IMR-90 (cell line): ENCODE measurements at regions not wholly inside any gene's neighbourhood (a gene's known extent, or its start where the extent isn't known, plus 50 kb on each side); places are given as distances from the start of the nearest gene placed in this dataset.

Source experiments
- ATAC-seq: fragments of 200-7000 bp; cut with Tn5 transposase; 2 replicates; pipeline ENCODE4 v1.9.1; 2020; ENCODE audit warnings: low read depth, mild to moderate bottlenecking, moderate library complexity
- BruUV-seq: library from RNA; stranded (reverse); fragments of 400-500 nt; replicated peaks from 2 replicates; lab custom pipeline; 2021; lab: Mats Ljungman, UMichigan
- CTCF ChIA-PET: fragments of 300-600 bp; formaldehyde crosslinking; extraction: SDS; loops from one replicate; lab custom pipeline; 2021; ENCODE audit warnings: antibody characterized with exemption; lab: Yijun Ruan, JAX
- POLR2A ChIA-PET: fragments of 300-600 bp; sonication (Branson Sonifier 250); formaldehyde crosslinking; loops from one replicate; lab custom pipeline; 2022; ENCODE audit warnings: antibody characterized with exemption; ENCODE audit not compliant: unreplicated experiment; lab: Charles Lee
- DNase-seq: peaks from one replicate; pipeline ENCODE4 v3.0.0; 2013
- H2AFZ ChIP-seq: replicated peaks from 2 replicates; pipeline ENCODE3; 2013; ENCODE audit warnings: low read length, mild to moderate bottlenecking; ENCODE audit not compliant: poor library complexity
- H2AK5ac ChIP-seq: 2 replicates; pipeline ENCODE4 v1.6.1; 2013; ENCODE audit warnings: low read depth, low read length, inconsistent platforms
- H2AK9ac ChIP-seq: replicated peaks from 2 replicates; pipeline ENCODE3; 2013; ENCODE audit warnings: mild to moderate bottlenecking, low read depth, low read length, moderate library complexity; ENCODE audit not compliant: poor library complexity
- H2BK120ac ChIP-seq: 2 replicates; pipeline ENCODE4 v1.6.1; 2013; ENCODE audit warnings: low read depth, low read length, inconsistent platforms
- H2BK15ac ChIP-seq: 3 replicates; pipeline ENCODE4 v1.6.1; 2013; ENCODE audit warnings: low read depth, low read length, inconsistent platforms
- H2BK20ac ChIP-seq: 2 replicates; pipeline ENCODE4 v1.6.1; 2013; ENCODE audit warnings: low read depth, mild to moderate bottlenecking, inconsistent platforms, low read length, moderate library complexity
- H2BK5ac ChIP-seq: 2 replicates; pipeline ENCODE4 v1.6.1; 2013; ENCODE audit warnings: mild to moderate bottlenecking, low read depth, low read length, inconsistent platforms; ENCODE audit not compliant: poor library complexity, severe bottlenecking
- H3K14ac ChIP-seq: replicated peaks from 2 replicates; pipeline ENCODE4 v1.6.1; 2013; ENCODE audit warnings: low read depth, low read length, inconsistent platforms
- H3K18ac ChIP-seq: 2 replicates; pipeline ENCODE4 v1.6.1; 2013; ENCODE audit warnings: low read depth, low read length, control low read depth
- H3K23ac ChIP-seq: 2 replicates; pipeline ENCODE4 v1.6.1; 2013; ENCODE audit warnings: low read depth, low read length, inconsistent platforms
- H3K27ac ChIP-seq: 2 replicates; pipeline ENCODE4 v1.5.1; 2013; ENCODE audit warnings: mild to moderate bottlenecking, control low read depth, low read length; ENCODE audit not compliant: insufficient read depth
- H3K27me3 ChIP-seq: 2 replicates; pipeline ENCODE4 v1.6.1; 2013; ENCODE audit warnings: low read length; ENCODE audit not compliant: control insufficient read depth, insufficient read depth
- H3K36me3 ChIP-seq: 2 replicates; pipeline ENCODE4 v1.6.1; 2013; ENCODE audit warnings: low read length, mixed read lengths; ENCODE audit not compliant: control insufficient read depth, insufficient read depth
- H3K4ac ChIP-seq: 2 replicates; pipeline ENCODE4 v1.6.1; 2013; ENCODE audit warnings: low read depth, low read length, inconsistent platforms
- H3K4me1 ChIP-seq: 2 replicates; pipeline ENCODE4 v1.6.1; 2013; ENCODE audit warnings: low read length, mixed read lengths; ENCODE audit not compliant: control insufficient read depth, insufficient read depth
- H3K4me2 ChIP-seq: 2 replicates; pipeline ENCODE4 v1.6.1; 2013; ENCODE audit warnings: low read depth, mild to moderate bottlenecking, control low read depth, low read length, moderate library complexity
- H3K4me3 ChIP-seq: 2 replicates; pipeline ENCODE4 v1.5.1; 2013; ENCODE audit warnings: low read depth, mild to moderate bottlenecking, control low read depth, low read length, moderate library complexity; ENCODE audit not compliant: insufficient read depth
- H3K56ac ChIP-seq: 2 replicates; pipeline ENCODE4 v1.6.1; 2013; ENCODE audit warnings: low read length, inconsistent platforms; ENCODE audit not compliant: insufficient read depth; ENCODE audit errors: extremely low read depth
- H3K79me1 ChIP-seq, 2 experiments: 2 replicates each; pipeline ENCODE4 v1.6.1; 2013; ENCODE audit warnings: low read length in 2 of 2, inconsistent platforms in 1 of 2, low read depth in 1 of 2
- H3K9ac ChIP-seq: 2 replicates; pipeline ENCODE4 v1.6.1; 2013; ENCODE audit warnings: low read depth, low read length, control low read depth
- H3K9me1 ChIP-seq: 2 replicates; pipeline ENCODE4 v1.6.1; 2013; ENCODE audit warnings: low read length, inconsistent platforms; ENCODE audit not compliant: insufficient read depth
- H3K9me3 ChIP-seq: 2 replicates; pipeline ENCODE4 v1.6.1; 2013; ENCODE audit warnings: low read length; ENCODE audit not compliant: control insufficient read depth, insufficient read depth
- H4K20me1 ChIP-seq: 2 replicates; pipeline ENCODE4 v1.6.1; 2013; ENCODE audit warnings: low read length, inconsistent platforms; ENCODE audit not compliant: insufficient read depth
- H4K5ac ChIP-seq: 2 replicates; pipeline ENCODE4 v1.6.1; 2013; ENCODE audit warnings: mild to moderate bottlenecking, low read depth, low read length, control low read depth
- H4K8ac ChIP-seq, 2 experiments: 2 replicates each; pipeline ENCODE4 v1.6.1; 2013; ENCODE audit warnings: low read depth in 2 of 2, low read length in 2 of 2, control low read depth in 1 of 2, inconsistent platforms in 1 of 2
- H4K91ac ChIP-seq: 2 replicates; pipeline ENCODE4 v1.6.1; 2013; ENCODE audit warnings: low read depth, low read length, inconsistent platforms; ENCODE audit not compliant: insufficient read depth
- BHLHE40 ChIP-seq: fragments of 150-350 bp; IDR thresholded peaks from 2 replicates; pipeline ENCODE4 v1.6.1; 2016; ENCODE audit warnings: mild to moderate bottlenecking, low read depth, low read length
- CTCF ChIP-seq: conservative IDR thresholded peaks from 2 replicates; pipeline ENCODE4 v1.5.1; 2012; ENCODE audit warnings: mild to moderate bottlenecking, low read depth, low read length, improper control_type of control experiment
- ELK1 ChIP-seq: fragments of 150-350 bp; IDR thresholded peaks from 2 replicates; pipeline ENCODE4 v1.6.1; 2016; ENCODE audit warnings: low read depth, mild to moderate bottlenecking, low read length, moderate library complexity, borderline replicate concordance
- MAFK ChIP-seq: IDR thresholded peaks from 2 replicates; pipeline ENCODE4 v1.6.1; 2012; ENCODE audit warnings: low read depth, low read length, improper control_type of control experiment
- MXI1 ChIP-seq: IDR thresholded peaks from 2 replicates; pipeline ENCODE4 v1.6.1; 2012; ENCODE audit warnings: low read depth, mild to moderate bottlenecking, low read length, moderate library complexity, borderline replicate concordance
- NFE2L2 ChIP-seq: fragments of 150-350 bp; IDR thresholded peaks from 2 replicates; pipeline ENCODE4 v1.6.1; 2016; ENCODE audit warnings: low read depth, mild to moderate bottlenecking, low read length
- RAD21 ChIP-seq: IDR thresholded peaks from 2 replicates; pipeline ENCODE4 v1.6.1; 2012; ENCODE audit warnings: low read length, improper control_type of control experiment
- RCOR1 ChIP-seq: IDR thresholded peaks from 2 replicates; pipeline ENCODE4 v1.6.1; 2012; ENCODE audit warnings: mild to moderate bottlenecking, low read length, improper control_type of control experiment; ENCODE audit not compliant: insufficient replicate concordance
- RFX5 ChIP-seq: IDR thresholded peaks from 2 replicates; pipeline ENCODE4 v1.8.0; 2012; ENCODE audit warnings: low read depth, mild to moderate bottlenecking, low read length, moderate library complexity
- SMC3 ChIP-seq: fragments of 150-350 bp; IDR thresholded peaks from 2 replicates; pipeline ENCODE4 v1.6.1; 2016; ENCODE audit warnings: low read depth, mild to moderate bottlenecking, antibody characterized with exemption, low read length, moderate library complexity
- USF2 ChIP-seq: fragments of 150-350 bp; IDR thresholded peaks from 2 replicates; pipeline ENCODE4 v1.6.1; 2017; ENCODE audit warnings: mild to moderate bottlenecking, antibody characterized with exemption, low read length, low read depth
- WGBS, 2 experiments: methylation state at CpG; one replicate each; pipeline versions ENCODE4 v1.1.5 to v1.1.7; 2013; ENCODE audit warnings: missing lambda C conversion rate in 2 of 2; ENCODE audit not compliant: insufficient read length in 1 of 2; ENCODE audit errors: extremely low coverage in 2 of 2; 5-methylcytosine and 5-hydroxymethylcytosine counted together
- dilution Hi-C: fragments of 300-500 bp; cut with HindIII; formaldehyde crosslinking; loops from one replicate; pipeline ENCODE4 v1.14.3; 2018; ENCODE audit warnings: low sequenced_read_pairs; ENCODE audit not compliant: unreplicated experiment
- in situ Hi-C: fragments of 300-500 bp; cut with MboI; formaldehyde crosslinking; loops from 3 replicates; pipeline ENCODE4 v1.14.3; 2019; ENCODE audit warnings: low sequenced_read_pairs, inconsistent platforms, mixed read lengths
- intact Hi-C: fragments of 100-400 bp; cut with micrococcal nuclease; formaldehyde crosslinking; loops from 2 replicates; pipeline ENCODE4 v1.10.0; 2022

- H3K4me1 ChIP-seq, result no peaks in the 10 kb centered on the region
- no peak overlapping the region for H4K91ac ChIP-seq
- no peak overlapping the region for H2BK20ac ChIP-seq
- no peak overlapping the region for H2AFZ ChIP-seq
- H3K9ac ChIP-seq, result no peak overlapping the region
- CTCF ChIA-PET, result no interaction called here
- no peak overlapping the region for H2BK5ac ChIP-seq
- no TSS peak for BruUV-seq
- H2AK5ac ChIP-seq, result no peak overlapping the region
- no peaks in the 10 kb centered on the region for H3K79me1 ChIP-seq
- H4K8ac ChIP-seq, result no peak overlapping the region
- peaks cover 29% of the 10 kb centered on the region for H3K9me3 ChIP-seq
- H4K5ac ChIP-seq, result no peak overlapping the region
- TF ChIP-seq ELK1 (no peak), USF2 (no peak), RCOR1 (no peak), CTCF (no peak), NFE2L2 (no peak), MXI1 (no peak), SMC3 (no peak), RFX5 (no peak), BHLHE40 (no peak), RAD21 (no peak), MAFK (no peak)
- H2BK120ac ChIP-seq, result no peak overlapping the region
- no peak overlapping the region for H3K4ac ChIP-seq
- ATAC-seq, result no peak
- no peak overlapping the region for H3K27ac ChIP-seq
- dilution Hi-C loops, result no loop called here
- no peak overlapping the region for H2BK15ac ChIP-seq
- no peak overlapping the region for H2AK9ac ChIP-seq
- no peak overlapping the region for H3K18ac ChIP-seq
- H3K27me3 ChIP-seq, result no peaks in the 10 kb centered on the region
- in situ Hi-C loops, result no loop called here
- intact Hi-C loops, result no loop called here
- H4K20me1 ChIP-seq, result no peaks in the 10 kb centered on the region
- POLR2A ChIA-PET, result no interaction called here
- no peaks in the 10 kb centered on the region for H3K36me3 ChIP-seq
- H3K23ac ChIP-seq, result no peak overlapping the region
- no peak overlapping the region for H3K56ac ChIP-seq
- DNase-seq, result no peak
- 83% methylated on average over 1 of the region's 4 CpGs; no CpG with 5 or more reads in 1 of the 2 experiments for whole genome bisulfite sequencing, 2 experiments
- no peak overlapping the region for H3K4me2 ChIP-seq
- no peak overlapping the region for H3K4me3 ChIP-seq
- H3K14ac ChIP-seq, result no peak overlapping the region
- no peaks in the 10 kb centered on the region for H3K9me1 ChIP-seq
Measured at GRCh38 chr20:21801193-21801592, 95.7 kb downstream of the PAX1 start.
